ENCODE measurements at regions not wholly inside any gene's neighbourhood (a gene's known extent, or its start where the extent isn't known, plus 50 kb on each side); places are given as distances from the start of the nearest gene placed in this dataset.

GRCh38 chr13:67298297-67298696, 68.2 kb upstream of the PCDH9 start:
- Mint-ChIP-seq H3K36me3 (ENCODE audit: low read depth) (no peaks in the 10 kb centered on the region), H3K27me3 (no peaks in the 10 kb centered on the region), H3K27ac (no peak overlapping the region), H3K9me3 (no peaks in the 10 kb centered on the region), H3K4me1 (no peaks in the 10 kb centered on the region), H3K4me3 (no peak overlapping the region)
- DNase-seq, result no peak
- intact Hi-C loops (cut with micrococcal nuclease), result no loop called here

GRCh38 chr13:67296511-67296910, 66.4 kb upstream of the PCDH9 start:
- no peaks in the 10 kb centered on the region for H3K4me1 Mint-ChIP-seq
- no peak overlapping the region for H3K27ac Mint-ChIP-seq

GRCh38 chr13:67292886-67293285, 62.8 kb upstream of the PCDH9 start:
- Mint-ChIP-seq H3K4me3 (no peak overlapping the region), H3K27ac (no peak overlapping the region), H3K27me3 (no peaks in the 10 kb centered on the region), H3K9me3 (no peaks in the 10 kb centered on the region), H3K4me1 (no peaks in the 10 kb centered on the region), H3K36me3 (ENCODE audit: low read depth) (no peaks in the 10 kb centered on the region)
- DNase-seq, result no peak
- intact Hi-C loops (cut with micrococcal nuclease), result no loop called here

More at GRCh38 chr13:67296511-67296910, 66.4 kb upstream of the PCDH9 start:
- intact Hi-C loops (cut with micrococcal nuclease), result no loop called here
- H3K27me3 Mint-ChIP-seq, result no peaks in the 10 kb centered on the region
- no peaks in the 10 kb centered on the region for H3K36me3 Mint-ChIP-seq (ENCODE audit: low read depth)
- H3K4me3 Mint-ChIP-seq, result no peak overlapping the region
- no peak for DNase-seq
- no peaks in the 10 kb centered on the region for H3K9me3 Mint-ChIP-seq

- Mint-ChIP-seq H3K4me1 (no peaks in the 10 kb centered on the region), H3K4me3 (no peak overlapping the region), H3K36me3 (ENCODE audit: low read depth) (no peaks in the 10 kb centered on the region), H3K9me3 (no peaks in the 10 kb centered on the region), H3K27ac (no peak overlapping the region), H3K27me3 (no peaks in the 10 kb centered on the region)
- intact Hi-C loops (cut with micrococcal nuclease), result no loop called here
- no peak for DNase-seq
These were observed 55.5 kb upstream of the PCDH9 start for GRCh38 chr13:67285611-67286010.

GRCh38 chr13:67283637-67284036, 53.5 kb upstream of the PCDH9 start:
- intact Hi-C loops (cut with micrococcal nuclease), result no loop called here
- H3K36me3 Mint-ChIP-seq (ENCODE audit: low read depth), result no peaks in the 10 kb centered on the region
- no peaks in the 10 kb centered on the region for H3K9me3 Mint-ChIP-seq
- H3K27ac Mint-ChIP-seq, result no peak overlapping the region
- no peaks in the 10 kb centered on the region for H3K27me3 Mint-ChIP-seq
- DNase-seq, result no peak
- no peaks in the 10 kb centered on the region for H3K4me1 Mint-ChIP-seq
- no peak overlapping the region for H3K4me3 Mint-ChIP-seq

GRCh38 chr13:67281466-67281865, 51.3 kb upstream of the PCDH9 start:
- Mint-ChIP-seq H3K36me3 (ENCODE audit: low read depth) (no peaks in the 10 kb centered on the region), H3K27me3 (no peaks in the 10 kb centered on the region), H3K9me3 (no peaks in the 10 kb centered on the region), H3K27ac (no peak overlapping the region), H3K4me3 (no peak overlapping the region), H3K4me1 (no peaks in the 10 kb centered on the region)
- intact Hi-C loops (cut with micrococcal nuclease), result no loop called here
- no peak for DNase-seq
